GM23338 (cell line): ENCODE measurements at regions not wholly inside any gene's neighbourhood (a gene's known extent, or its start where the extent isn't known, plus 50 kb on each side); places are given as distances from the start of the nearest gene placed in this dataset.

Experiments used
- ATAC-seq: fragments of 200-7000 bp; cut with Tn5 transposase; 3 replicates; pipeline ENCODE4 v1.9.1; 2020
- DNase-seq: peaks from one replicate; pipeline ENCODE4 v3.0.0-alpha.2; 2015; ENCODE audit warnings: low spot score
- H2AFZ ChIP-seq: fragments of 200-600 bp; sonication (generic); 2 replicates; pipeline ENCODE4 v1.8.0; 2016; ENCODE audit warnings: antibody characterized with exemption, mild to moderate bottlenecking, moderate library complexity
- H3F3A ChIP-seq: fragments of 200-600 bp; sonication (generic); replicated peaks from 2 replicates; pipeline ENCODE4 v1.8.0; 2017; ENCODE audit warnings: antibody characterized with exemption, mixed run types, low read depth
- H3K27ac ChIP-seq: fragments of 200-600 bp; sonication (generic); 2 replicates; pipeline ENCODE4 v1.6.1; 2016; ENCODE audit warnings: low read depth
- H3K27me3 ChIP-seq: fragments of 200-600 bp; sonication (generic); 2 replicates; pipeline ENCODE4 v1.8.0; 2016; ENCODE audit warnings: mild to moderate bottlenecking, mixed run types, moderate library complexity; ENCODE audit not compliant: insufficient read depth
- H3K36me3 ChIP-seq: fragments of 200-600 bp; sonication (generic); 2 replicates; pipeline ENCODE4 v1.8.0; 2016; ENCODE audit warnings: mild to moderate bottlenecking; ENCODE audit not compliant: insufficient read depth
- H3K4me1 ChIP-seq: fragments of 200-600 bp; sonication (generic); 2 replicates; pipeline ENCODE4 v1.8.0; 2016; ENCODE audit warnings: mild to moderate bottlenecking, moderate library complexity; ENCODE audit not compliant: insufficient read depth
- H3K4me2 ChIP-seq: fragments of 200-600 bp; sonication (generic); 2 replicates; pipeline ENCODE4 v1.7.1; 2017; ENCODE audit warnings: mixed run types
- H3K4me3 ChIP-seq: fragments of 200-600 bp; sonication (generic); 2 replicates; pipeline ENCODE4 v1.6.1; 2016; ENCODE audit warnings: mixed run types
- H3K79me2 ChIP-seq: fragments of 200-600 bp; sonication (generic); replicated peaks from 2 replicates; pipeline ENCODE4 v1.8.0; 2017; ENCODE audit warnings: mild to moderate bottlenecking; ENCODE audit not compliant: insufficient read depth
- H3K9me2 ChIP-seq: fragments of 200-600 bp; sonication (generic); 2 replicates; pipeline ENCODE4 v1.8.0; 2017; ENCODE audit not compliant: insufficient read depth
- H4K20me1 ChIP-seq: fragments of 200-600 bp; sonication (generic); replicated peaks from 2 replicates; pipeline ENCODE4 v1.8.0; 2017; ENCODE audit warnings: mild to moderate bottlenecking; ENCODE audit not compliant: insufficient read depth
- H3K27ac Mint-ChIP-seq: 2 replicates; pipeline ENCODE4 v1.8.0; 2020; ENCODE audit warnings: inconsistent platforms, mild to moderate bottlenecking, moderate library complexity, mixed read lengths
- H3K27me3 Mint-ChIP-seq: 3 replicates; pipeline ENCODE4 v1.8.0; 2022; ENCODE audit warnings: low read depth, mild to moderate bottlenecking, moderate library complexity, mixed read lengths, inconsistent platforms; ENCODE audit not compliant: insufficient read depth, poor library complexity
- H3K36me3 Mint-ChIP-seq: 3 replicates; pipeline ENCODE4 v1.8.0; 2021; ENCODE audit warnings: low read depth, mild to moderate bottlenecking, inconsistent platforms, moderate library complexity, mixed read lengths
- H3K4me1 Mint-ChIP-seq: 3 replicates; pipeline ENCODE4 v1.8.0; 2020; ENCODE audit warnings: mild to moderate bottlenecking, inconsistent platforms, mixed read lengths
- H3K4me3 Mint-ChIP-seq: 3 replicates; pipeline ENCODE4 v1.8.0; 2021; ENCODE audit warnings: moderate library complexity, mild to moderate bottlenecking, inconsistent platforms, mixed read lengths
- H3K9me3 Mint-ChIP-seq: 3 replicates; pipeline ENCODE4 v1.8.0; 2020; ENCODE audit warnings: moderate library complexity, mild to moderate bottlenecking, inconsistent platforms, mixed read lengths
- CREB1 ChIP-seq: fragments of 250-450 bp; sonication (Bioruptor Pico); IDR thresholded peaks from 2 replicates; pipeline ENCODE4 v1.5.0; 2020; ENCODE audit warnings: low read depth, mild to moderate bottlenecking, moderate library complexity
- ETS1 ChIP-seq: IDR thresholded peaks from 2 replicates; pipeline ENCODE4 v1.6.1; 2016; ENCODE audit warnings: antibody characterized with exemption
- EZH2 ChIP-seq: fragments of 200-600 bp; sonication (generic); IDR thresholded peaks from one replicate; pipeline ENCODE4 v1.8.0; 2017; ENCODE audit warnings: antibody characterized with exemption, mild to moderate bottlenecking, low read depth; ENCODE audit not compliant: unreplicated experiment
- EZH2phosphoT487 ChIP-seq: fragments of 200-600 bp; sonication (generic); IDR thresholded peaks from one replicate; pipeline ENCODE4 v1.8.1; 2018; ENCODE audit warnings: antibody characterized with exemption; ENCODE audit not compliant: unreplicated experiment
- JUNB ChIP-seq: IDR thresholded peaks from one replicate; pipeline ENCODE4 v1.6.1; 2016; ENCODE audit warnings: antibody characterized with exemption; ENCODE audit not compliant: unreplicated experiment
- NANOG ChIP-seq: IDR thresholded peaks from 2 replicates; pipeline ENCODE4 v1.6.1; 2016; ENCODE audit warnings: antibody characterized with exemption, borderline replicate concordance
- POLR2AphosphoS5 ChIP-seq: IDR thresholded peaks from 2 replicates; pipeline ENCODE4 v1.6.1; 2016; ENCODE audit warnings: antibody characterized with exemption, low read depth
- REST ChIP-seq: IDR thresholded peaks from one replicate; pipeline ENCODE4 v1.6.1; 2018; ENCODE audit warnings: antibody characterized with exemption; ENCODE audit not compliant: unreplicated experiment
- ZNF114 ChIP-seq: fragments of 250-450 bp; sonication (Bioruptor Pico); IDR thresholded peaks from 2 replicates; pipeline ENCODE4 v1.5.0; 2020; ENCODE audit warnings: mild to moderate bottlenecking, moderate library complexity
- ZNF331 ChIP-seq: fragments of 250-450 bp; sonication (Bioruptor Pico); IDR thresholded peaks from 2 replicates; pipeline ENCODE4 v1.5.0; 2020; ENCODE audit warnings: low read depth, mild to moderate bottlenecking, moderate library complexity
- TF ChIP-seq, protein P1 (sequence below), 2 experiments: fragments of 200-600 bp in 1 of 2; sonication (generic) in 1 of 2; conservative IDR thresholded peaks; 2 replicates each; pipeline versions ENCODE4 v1.5.1 to v1.6.1; 2016 to 2017; ENCODE audit warnings: antibody characterized with exemption in 2 of 2, low read depth in 2 of 2, mild to moderate bottlenecking in 2 of 2, moderate library complexity in 1 of 2

DNA sequence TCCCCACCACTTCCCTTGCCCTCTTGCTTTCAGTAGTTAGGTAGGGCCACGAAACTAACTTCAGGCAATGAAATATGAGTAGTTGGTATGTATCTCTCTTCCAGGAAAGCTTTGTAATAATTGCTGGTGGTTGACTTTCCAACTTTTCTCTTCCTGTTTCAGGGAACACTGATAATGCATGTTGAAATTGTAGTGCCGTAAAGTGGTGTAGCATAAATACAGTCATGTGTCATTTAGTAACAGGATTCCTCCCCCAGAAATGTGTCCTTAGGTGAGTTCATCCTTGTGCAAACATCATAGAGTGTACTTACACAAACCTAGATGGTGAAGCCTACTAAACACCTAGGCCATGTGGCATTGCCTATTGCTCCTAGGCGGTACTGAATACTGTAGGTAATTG lies 429.2 kb downstream of the PID1 start:
- H3K27ac ChIP-seq, result no peak overlapping the region
- H3K9me2 ChIP-seq, result no peaks in the 10 kb centered on the region
- TF ChIP-seq EZH2phosphoT487 (no peak), CREB1 (no peak), ETS1 (no peak), NANOG (no peak), ZNF114 (CRISPR knock-in tag) (no peak), EZH2 (no peak), ZNF331 (CRISPR knock-in tag) (no peak), POLR2AphosphoS5 (no peak), JUNB (no peak), REST (no peak)
- TF ChIP-seq, protein P1, sequence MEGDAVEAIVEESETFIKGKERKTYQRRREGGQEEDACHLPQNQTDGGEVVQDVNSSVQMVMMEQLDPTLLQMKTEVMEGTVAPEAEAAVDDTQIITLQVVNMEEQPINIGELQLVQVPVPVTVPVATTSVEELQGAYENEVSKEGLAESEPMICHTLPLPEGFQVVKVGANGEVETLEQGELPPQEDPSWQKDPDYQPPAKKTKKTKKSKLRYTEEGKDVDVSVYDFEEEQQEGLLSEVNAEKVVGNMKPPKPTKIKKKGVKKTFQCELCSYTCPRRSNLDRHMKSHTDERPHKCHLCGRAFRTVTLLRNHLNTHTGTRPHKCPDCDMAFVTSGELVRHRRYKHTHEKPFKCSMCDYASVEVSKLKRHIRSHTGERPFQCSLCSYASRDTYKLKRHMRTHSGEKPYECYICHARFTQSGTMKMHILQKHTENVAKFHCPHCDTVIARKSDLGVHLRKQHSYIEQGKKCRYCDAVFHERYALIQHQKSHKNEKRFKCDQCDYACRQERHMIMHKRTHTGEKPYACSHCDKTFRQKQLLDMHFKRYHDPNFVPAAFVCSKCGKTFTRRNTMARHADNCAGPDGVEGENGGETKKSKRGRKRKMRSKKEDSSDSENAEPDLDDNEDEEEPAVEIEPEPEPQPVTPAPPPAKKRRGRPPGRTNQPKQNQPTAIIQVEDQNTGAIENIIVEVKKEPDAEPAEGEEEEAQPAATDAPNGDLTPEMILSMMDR (conservative IDR thresholded peaks at IDR 0.05; ENCODE audit: low read depth in 2 of 2), result no peak
- peaks cover 5% of the 10 kb centered on the region; the same call in 1 of the 2 replicates for H3K4me1 ChIP-seq
- no peak overlapping the region for H3K4me2 ChIP-seq
- Mint-ChIP-seq H3K36me3 (no peaks in the 10 kb centered on the region), H3K4me1 (peaks cover 2% of the 10 kb centered on the region; the same call in 1 of the 3 replicates), H3K27ac (no peak overlapping the region), H3K4me3 (no peak overlapping the region), H3K9me3 (no peaks in the 10 kb centered on the region), H3K27me3 (no peaks in the 10 kb centered on the region)
- H4K20me1 ChIP-seq, result no peaks in the 10 kb centered on the region
- H3K4me3 ChIP-seq, result no peak overlapping the region
- DNase-seq (no peak), ATAC-seq (no peak)
- H3F3A ChIP-seq, result no peaks in the 10 kb centered on the region
- no peaks in the 10 kb centered on the region for H3K79me2 ChIP-seq
- H2AFZ ChIP-seq, result no peak overlapping the region
- no peaks in the 10 kb centered on the region for H3K36me3 ChIP-seq
- no peaks in the 10 kb centered on the region for H3K27me3 ChIP-seq
